ENCODE measurements at regions not wholly inside any gene's neighbourhood (a gene's known extent, or its start where the extent isn't known, plus 50 kb on each side); places are given as distances from the start of the nearest gene placed in this dataset.
"Not testable (repeated sequence)": the region's sequence is repeated elsewhere in the genome, so short reads cannot be mapped to it uniquely, and the experiment has no call there.

GRCh38 chr2:38485734-38486133, 108.7 kb upstream of the ATL2 start:
- TF ChIP-seq EZH2 (IDR thresholded peaks at IDR 0.05; ENCODE audit: borderline replicate concordance, low read depth, low read length, severe bottlenecking) = no peak
- TF ChIP-seq, protein P1, sequence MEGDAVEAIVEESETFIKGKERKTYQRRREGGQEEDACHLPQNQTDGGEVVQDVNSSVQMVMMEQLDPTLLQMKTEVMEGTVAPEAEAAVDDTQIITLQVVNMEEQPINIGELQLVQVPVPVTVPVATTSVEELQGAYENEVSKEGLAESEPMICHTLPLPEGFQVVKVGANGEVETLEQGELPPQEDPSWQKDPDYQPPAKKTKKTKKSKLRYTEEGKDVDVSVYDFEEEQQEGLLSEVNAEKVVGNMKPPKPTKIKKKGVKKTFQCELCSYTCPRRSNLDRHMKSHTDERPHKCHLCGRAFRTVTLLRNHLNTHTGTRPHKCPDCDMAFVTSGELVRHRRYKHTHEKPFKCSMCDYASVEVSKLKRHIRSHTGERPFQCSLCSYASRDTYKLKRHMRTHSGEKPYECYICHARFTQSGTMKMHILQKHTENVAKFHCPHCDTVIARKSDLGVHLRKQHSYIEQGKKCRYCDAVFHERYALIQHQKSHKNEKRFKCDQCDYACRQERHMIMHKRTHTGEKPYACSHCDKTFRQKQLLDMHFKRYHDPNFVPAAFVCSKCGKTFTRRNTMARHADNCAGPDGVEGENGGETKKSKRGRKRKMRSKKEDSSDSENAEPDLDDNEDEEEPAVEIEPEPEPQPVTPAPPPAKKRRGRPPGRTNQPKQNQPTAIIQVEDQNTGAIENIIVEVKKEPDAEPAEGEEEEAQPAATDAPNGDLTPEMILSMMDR (IDR thresholded peaks at IDR 0.05; ENCODE audit: borderline replicate concordance, extremely low read depth, low read length, poor library complexity, severe bottlenecking) = no peak
- H3K27ac ChIP-seq (ENCODE audit: low read length) = no peak overlapping the region
- DNase-seq (no peak), ATAC-seq (ENCODE audit: insufficient read depth, low read depth) (no peak)
- no peak overlapping the region for H3K4me2 ChIP-seq (ENCODE audit: insufficient read depth, low read length)
- no peak overlapping the region for H2AFZ ChIP-seq (ENCODE audit: low read depth, low read length)
- no peaks in the 10 kb centered on the region for H3K4me1 ChIP-seq (ENCODE audit: insufficient read depth, low read length)
- no peaks in the 10 kb centered on the region for H3K27me3 ChIP-seq (ENCODE audit: insufficient read depth, low read length, poor library complexity)
- no peaks in the 10 kb centered on the region for H3K79me2 ChIP-seq (ENCODE audit: insufficient read depth, low read length)
- no peaks in the 10 kb centered on the region for H4K20me1 ChIP-seq (ENCODE audit: insufficient read depth, low read length)
- peaks cover 2% of the 10 kb centered on the region for H3K9me3 ChIP-seq (ENCODE audit: insufficient read depth, low read length, severe bottlenecking)
- no peaks in the 10 kb centered on the region for H3K36me3 ChIP-seq (ENCODE audit: insufficient read depth, low read length)
- no peak overlapping the region for H3K4me3 ChIP-seq (ENCODE audit: low read depth in 1 of 2, low read length in 2 of 2)
- H3K9ac ChIP-seq (ENCODE audit: low read depth, low read length) = no peak overlapping the region

DNA sequence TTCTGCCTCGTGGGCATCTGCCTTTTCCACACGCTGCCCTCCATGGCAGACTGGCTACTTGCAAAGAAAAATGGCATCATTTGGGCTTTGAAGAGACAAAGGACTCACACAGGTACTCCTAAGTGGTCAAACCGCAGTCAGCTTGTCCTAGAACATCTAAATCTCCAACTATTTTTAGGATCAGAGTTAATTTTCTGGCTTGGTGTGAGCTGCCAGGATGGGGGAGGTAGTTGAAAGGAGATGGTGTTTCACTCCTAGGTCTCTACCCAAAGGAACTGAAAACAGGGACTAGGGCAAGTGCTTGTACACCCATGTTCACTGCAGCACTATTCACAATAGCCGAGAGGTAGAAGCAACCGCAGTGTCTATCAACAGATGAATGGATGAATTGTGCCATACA, 107.9 kb upstream of the ATL2 start:
- no peak overlapping the region for H3K9ac ChIP-seq (ENCODE audit: low read depth, low read length)
- no peaks in the 10 kb centered on the region for H3K4me1 ChIP-seq (ENCODE audit: insufficient read depth, low read length)
- no peak for DNase-seq
- ATAC-seq (ENCODE audit: insufficient read depth, low read depth) = no peak
- TF ChIP-seq, protein P1 (IDR thresholded peaks at IDR 0.05; ENCODE audit: borderline replicate concordance, extremely low read depth, low read length, poor library complexity, severe bottlenecking) = no peak
- TF ChIP-seq EZH2 (IDR thresholded peaks at IDR 0.05; ENCODE audit: borderline replicate concordance, low read depth, low read length, severe bottlenecking) = no peak
- H3K27ac ChIP-seq (ENCODE audit: low read length) = no peak overlapping the region
- H3K27me3 ChIP-seq (ENCODE audit: insufficient read depth, low read length, poor library complexity) = no peaks in the 10 kb centered on the region
- no peak overlapping the region for H2AFZ ChIP-seq (ENCODE audit: low read depth, low read length)
- H3K36me3 ChIP-seq (ENCODE audit: insufficient read depth, low read length) = no peaks in the 10 kb centered on the region
- H3K9me3 ChIP-seq (ENCODE audit: insufficient read depth, low read length, severe bottlenecking) = peaks cover 10% of the 10 kb centered on the region
- H3K4me3 ChIP-seq (ENCODE audit: low read depth in 1 of 2, low read length in 2 of 2) = no peak overlapping the region
- H3K79me2 ChIP-seq (ENCODE audit: insufficient read depth, low read length) = no peaks in the 10 kb centered on the region
- no peak overlapping the region for H3K4me2 ChIP-seq (ENCODE audit: insufficient read depth, low read length)
- H4K20me1 ChIP-seq (ENCODE audit: insufficient read depth, low read length) = no peaks in the 10 kb centered on the region

DNA sequence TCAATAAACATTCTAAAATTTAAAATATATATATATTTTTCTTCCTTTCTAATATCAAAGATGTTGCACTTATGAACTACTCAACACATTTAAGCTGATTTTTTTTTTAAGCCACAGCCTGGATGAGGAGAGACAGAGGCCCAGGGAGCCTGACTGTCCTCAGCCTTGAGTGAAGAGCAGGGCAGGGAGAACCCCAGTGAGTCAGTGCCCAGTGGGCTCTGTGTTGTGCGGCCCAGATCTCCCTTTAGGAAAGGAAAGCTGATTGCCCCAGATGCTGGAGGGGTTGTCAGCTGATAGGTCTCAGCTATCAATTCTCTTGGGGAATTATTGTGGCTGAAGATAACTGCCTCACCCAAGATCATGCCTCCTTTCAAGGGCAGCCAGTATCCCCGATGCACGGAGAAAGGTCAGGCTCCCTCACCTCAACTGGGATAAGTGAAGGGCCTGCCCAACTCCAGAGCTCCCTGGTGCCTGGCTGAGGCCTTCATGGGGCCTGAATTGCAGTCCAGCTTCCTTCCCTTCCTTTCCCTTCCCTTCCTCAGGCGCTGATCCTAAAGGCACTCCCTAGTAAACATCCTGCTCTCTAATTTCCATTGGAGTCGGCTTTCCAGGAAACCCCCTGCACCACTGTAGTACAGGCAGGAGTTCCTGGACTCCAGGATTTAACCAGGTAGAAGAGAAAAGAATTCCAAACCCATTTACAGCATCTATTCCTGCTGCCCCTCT, 106.9 kb upstream of the ATL2 start:
- H3K27me3 ChIP-seq (ENCODE audit: insufficient read depth, low read length, poor library complexity) = no peaks in the 10 kb centered on the region
- H3K9me3 ChIP-seq (ENCODE audit: insufficient read depth, low read length, severe bottlenecking) = peaks cover 11% of the 10 kb centered on the region
- no peak overlapping the region for H3K4me3 ChIP-seq (ENCODE audit: low read depth in 1 of 2, low read length in 2 of 2)
- H3K9ac ChIP-seq (ENCODE audit: low read depth, low read length) = no peak overlapping the region
- H3K4me1 ChIP-seq (ENCODE audit: insufficient read depth, low read length) = no peaks in the 10 kb centered on the region
- H3K36me3 ChIP-seq (ENCODE audit: insufficient read depth, low read length) = no peaks in the 10 kb centered on the region
- no peak for DNase-seq
- no peak for TF ChIP-seq EZH2 (IDR thresholded peaks at IDR 0.05; ENCODE audit: borderline replicate concordance, low read depth, low read length, severe bottlenecking)
- TF ChIP-seq, protein P1 (IDR thresholded peaks at IDR 0.05; ENCODE audit: borderline replicate concordance, extremely low read depth, low read length, poor library complexity, severe bottlenecking) = no peak
- no peaks in the 10 kb centered on the region for H4K20me1 ChIP-seq (ENCODE audit: insufficient read depth, low read length)
- ATAC-seq (ENCODE audit: insufficient read depth, low read depth) = no peak
- no peak overlapping the region for H3K27ac ChIP-seq (ENCODE audit: low read length)
- H3K79me2 ChIP-seq (ENCODE audit: insufficient read depth, low read length) = no peaks in the 10 kb centered on the region
- no peak overlapping the region for H2AFZ ChIP-seq (ENCODE audit: low read depth, low read length)
- H3K4me2 ChIP-seq (ENCODE audit: insufficient read depth, low read length) = no peak overlapping the region

DNA sequence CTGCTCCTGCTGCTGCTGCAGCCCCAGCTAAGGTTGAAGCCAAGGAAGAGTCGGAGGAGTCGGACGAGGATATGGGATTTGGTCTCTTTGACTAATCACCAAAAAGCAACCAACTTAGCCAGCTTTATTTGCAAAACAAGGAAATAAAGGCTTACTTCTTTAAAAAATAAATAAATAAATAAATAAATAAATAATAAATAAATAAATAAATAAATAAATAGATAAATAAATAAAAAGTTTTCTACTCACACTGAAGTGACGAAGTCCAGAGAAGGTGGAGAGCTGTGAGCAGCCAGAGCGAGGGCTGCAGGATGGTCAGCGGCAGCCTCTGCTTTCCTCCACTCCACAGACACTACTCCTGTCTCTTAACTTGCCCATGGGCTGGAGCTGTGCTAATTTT, 105.6 kb upstream of the ATL2 start:
- not testable (repeated sequence) for H2AFZ ChIP-seq (ENCODE audit: low read depth, low read length); H3K4me1 ChIP-seq (ENCODE audit: insufficient read depth, low read length); H3K9ac ChIP-seq (ENCODE audit: low read depth, low read length); H3K79me2 ChIP-seq (ENCODE audit: insufficient read depth, low read length); DNase-seq; H4K20me1 ChIP-seq (ENCODE audit: insufficient read depth, low read length); ATAC-seq (ENCODE audit: insufficient read depth, low read depth); H3K27me3 ChIP-seq (ENCODE audit: insufficient read depth, low read length, poor library complexity); H3K4me2 ChIP-seq (ENCODE audit: insufficient read depth, low read length); H3K36me3 ChIP-seq (ENCODE audit: insufficient read depth, low read length); H3K4me3 ChIP-seq (ENCODE audit: low read depth in 1 of 2, low read length in 2 of 2); H3K27ac ChIP-seq (ENCODE audit: low read length)
- peaks cover 11% of the 10 kb centered on the region for H3K9me3 ChIP-seq (ENCODE audit: insufficient read depth, low read length, severe bottlenecking)

Measured in DND-41 (cell line).